HUES64 (cell line): ENCODE measurements at regions not wholly inside any gene's neighbourhood (a gene's known extent, or its start where the extent isn't known, plus 50 kb on each side); places are given as distances from the start of the nearest gene placed in this dataset.

Experiments
- H3K27ac ChIP-seq: 2 replicates; pipeline ENCODE4 v1.7.0; 2013; ENCODE audit warnings: low read depth, low read length, inconsistent platforms
- H3K27me3 ChIP-seq: 2 replicates; pipeline ENCODE4 v1.6.1; 2013; ENCODE audit warnings: mild to moderate bottlenecking, low read length; ENCODE audit not compliant: insufficient read depth
- H3K36me3 ChIP-seq: 2 replicates; pipeline ENCODE4 v1.6.1; 2013; ENCODE audit warnings: mild to moderate bottlenecking, low read length; ENCODE audit not compliant: insufficient read depth
- H3K4me1 ChIP-seq: 2 replicates; pipeline ENCODE4 v1.6.1; 2013; ENCODE audit warnings: mild to moderate bottlenecking, low read length, moderate library complexity; ENCODE audit not compliant: insufficient read depth
- H3K4me3 ChIP-seq: 2 replicates; pipeline ENCODE4 v1.5.1; 2013; ENCODE audit warnings: mild to moderate bottlenecking, low read length, moderate library complexity
- H3K9ac ChIP-seq: 2 replicates; pipeline ENCODE4 v1.6.1; 2013; ENCODE audit warnings: mild to moderate bottlenecking, low read depth, low read length
- H3K9me3 ChIP-seq: 2 replicates; pipeline ENCODE4 v1.6.1; 2013; ENCODE audit warnings: low read depth, low read length; ENCODE audit not compliant: insufficient read depth
- WGBS: fragments of 150-250, 120-280 bp; methylation state at CpG from one replicate; pipeline ENCODE4 v1.1.7; 2013; ENCODE audit warnings: missing lambda C conversion rate; 5-methylcytosine and 5-hydroxymethylcytosine counted together

DNA sequence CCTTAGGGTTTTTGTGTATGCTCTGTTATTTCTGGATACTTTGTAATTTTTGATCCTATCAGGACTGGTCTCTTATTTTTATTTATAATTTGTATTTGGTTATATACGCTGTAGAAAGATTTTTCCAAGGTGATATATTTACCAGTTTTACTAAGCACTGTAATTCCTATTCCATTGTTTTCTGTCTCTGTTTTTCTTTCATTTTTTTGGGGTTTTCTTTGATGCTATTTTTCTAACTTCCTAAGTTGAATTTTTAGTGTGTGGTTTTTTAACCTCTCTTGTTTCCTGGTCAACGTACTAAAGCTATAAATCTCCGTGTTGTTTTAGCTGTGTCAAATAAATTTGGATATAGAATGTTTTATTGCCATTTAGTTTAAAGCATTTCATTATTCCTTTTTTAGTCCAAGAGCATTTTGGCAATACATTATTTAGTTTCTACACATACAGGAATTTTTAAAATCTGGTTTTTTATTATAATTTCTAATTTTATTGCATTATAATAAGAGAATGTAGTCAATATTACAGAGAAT is 128.1 kb upstream of the THRB start:
- Histone ChIP-seq H3K27ac (no peak overlapping the region), H3K4me1 (peaks cover 19% of the 10 kb centered on the region; the same call in 1 of the 2 replicates), H3K9ac (no peak overlapping the region), H3K36me3 (no peaks in the 10 kb centered on the region), H3K4me3 (no peak overlapping the region), H3K27me3 (no peaks in the 10 kb centered on the region), H3K9me3 (peaks cover 5% of the 10 kb centered on the region; the same call in 1 of the 2 replicates)
- 100% methylated on average over 2 of the region's 3 CpGs for WGBS

DNA sequence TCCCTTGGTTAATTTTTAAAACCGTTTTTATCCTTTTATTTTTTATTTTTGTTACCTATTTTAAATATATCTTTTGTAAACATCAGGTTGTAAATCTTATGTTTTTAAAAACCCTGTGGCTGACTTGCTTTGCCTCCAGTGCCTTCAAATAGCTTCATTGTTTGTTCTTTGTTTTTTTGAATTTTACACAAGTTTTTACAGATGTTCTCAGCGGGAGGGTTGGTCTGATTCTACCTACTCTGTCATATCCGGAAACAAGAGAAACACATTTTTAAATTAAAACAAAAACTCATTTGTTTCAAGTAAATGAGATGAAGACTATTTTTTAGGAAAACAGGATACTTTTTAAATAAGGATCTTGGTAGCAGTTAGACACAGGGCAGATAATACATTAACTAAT is 129.0 kb upstream of the THRB start:
- no peak overlapping the region for H3K27ac ChIP-seq
- WGBS: no CpG with 5 or more reads among the region's 3 CpGs
- peaks cover 19% of the 10 kb centered on the region; the same call in 1 of the 2 replicates for H3K4me1 ChIP-seq
- H3K27me3 ChIP-seq: no peaks in the 10 kb centered on the region
- H3K9me3 ChIP-seq: peaks cover 5% of the 10 kb centered on the region; the same call in 1 of the 2 replicates
- H3K9ac ChIP-seq: no peak overlapping the region
- no peak overlapping the region for H3K4me3 ChIP-seq
- no peaks in the 10 kb centered on the region for H3K36me3 ChIP-seq

DNA sequence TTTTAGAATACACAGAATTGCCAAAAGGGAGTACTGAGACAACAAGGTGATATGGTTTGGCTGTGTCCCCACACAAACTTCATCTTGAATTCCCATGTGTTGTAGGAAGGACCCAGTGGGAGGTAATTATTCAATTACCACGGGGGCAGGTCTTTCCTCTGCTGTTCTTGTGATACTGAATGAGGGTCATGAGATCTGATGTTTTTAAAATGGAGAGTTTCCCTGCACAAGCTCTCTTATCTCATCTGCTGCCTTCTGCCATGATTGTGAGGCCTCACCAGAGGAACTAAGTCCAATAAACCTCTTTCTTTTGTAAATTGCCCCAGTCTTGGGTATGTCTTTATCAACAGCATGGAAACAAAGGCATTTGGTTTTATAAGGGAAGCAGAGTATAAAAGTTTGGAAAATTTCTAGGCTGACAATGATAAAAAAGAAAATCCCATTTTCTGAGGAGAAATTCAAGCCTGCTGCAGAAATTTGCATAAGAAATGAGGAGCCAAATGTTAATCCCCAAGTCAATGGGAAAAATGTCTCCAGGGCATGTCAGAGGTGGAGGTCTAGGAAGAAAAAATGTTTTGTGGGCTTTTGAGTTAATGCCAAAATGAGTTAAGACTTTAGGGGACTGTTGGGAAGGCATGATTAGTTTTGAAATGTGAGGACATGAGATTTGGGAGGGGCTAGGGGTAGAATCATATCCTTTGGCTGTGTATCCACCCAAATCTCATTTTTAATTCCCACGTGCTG is 130.5 kb upstream of the THRB start:
- 82% methylated on average over 2 of the region's 2 CpGs for WGBS
- Histone ChIP-seq H3K27me3 (no peaks in the 10 kb centered on the region), H3K9ac (no peak overlapping the region), H3K27ac (peak overlapping the region; percentile 77; the same call in 1 of the 2 replicates), H3K36me3 (no peaks in the 10 kb centered on the region), H3K4me1 (peaks cover 19% of the 10 kb centered on the region; the same call in 1 of the 2 replicates), H3K9me3 (peaks cover 5% of the 10 kb centered on the region; the same call in 1 of the 2 replicates), H3K4me3 (no peak overlapping the region)

DNA sequence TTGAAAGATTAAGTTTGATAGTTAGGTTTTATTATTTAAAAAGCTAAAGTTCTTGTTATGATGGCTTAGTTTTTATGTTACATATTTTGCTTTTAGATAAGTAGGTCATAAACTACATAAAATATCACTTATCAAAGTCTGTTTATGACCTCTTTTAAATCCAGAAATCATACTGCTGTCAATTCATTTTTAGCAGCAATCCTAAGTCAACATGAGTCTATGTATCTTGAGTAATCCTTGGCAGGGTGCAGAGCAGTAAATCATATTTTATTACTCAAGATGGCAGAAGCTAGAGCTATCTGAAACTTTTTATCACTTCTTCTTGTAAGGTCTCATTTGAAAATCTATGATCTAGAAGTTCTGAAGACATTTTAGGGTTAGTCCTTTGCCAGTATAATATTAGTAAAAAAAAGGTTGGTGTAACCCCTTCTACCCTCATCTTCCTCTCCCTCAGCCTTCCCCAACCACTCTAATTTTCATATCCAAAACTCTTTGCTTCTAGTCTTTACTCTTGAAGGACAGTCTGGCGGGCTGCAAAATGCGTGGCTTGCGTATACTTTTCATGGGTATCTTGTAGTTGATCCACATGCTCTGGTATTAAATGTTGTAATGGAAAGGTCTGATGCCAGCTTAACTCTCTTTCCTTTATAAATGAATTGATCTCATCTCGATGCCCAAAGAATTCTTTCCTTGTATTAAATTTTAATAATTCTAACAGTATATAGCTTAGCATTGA is 134.0 kb upstream of the THRB start:
- Histone ChIP-seq H3K4me1 (peaks cover 10% of the 10 kb centered on the region; the same call in 1 of the 2 replicates), H3K27me3 (no peaks in the 10 kb centered on the region), H3K9ac (no peak overlapping the region), H3K27ac (no peak overlapping the region), H3K9me3 (peaks cover 5% of the 10 kb centered on the region; the same call in 1 of the 2 replicates), H3K4me3 (no peak overlapping the region), H3K36me3 (no peaks in the 10 kb centered on the region)
- 100% methylated on average over 3 of the region's 4 CpGs for WGBS

DNA sequence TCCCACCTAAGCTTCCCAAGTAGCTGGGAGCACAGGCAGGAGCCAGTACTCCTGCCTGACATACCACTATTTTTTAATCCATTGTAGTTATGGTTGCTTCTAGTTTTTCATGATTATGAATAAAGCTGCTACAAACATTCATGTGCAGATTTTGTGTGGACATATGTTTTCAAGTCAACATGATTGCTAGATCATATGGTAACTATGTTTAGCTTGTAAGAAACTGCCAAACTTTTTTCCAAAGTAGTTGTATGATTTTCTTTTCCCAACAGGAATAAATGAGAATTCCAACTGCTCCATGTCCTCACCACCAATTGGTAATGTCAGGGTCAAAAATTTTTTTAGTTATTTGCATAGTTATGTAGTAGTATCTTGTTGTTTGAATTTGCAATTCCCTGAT is 136.8 kb upstream of the THRB start:
- Histone ChIP-seq H3K4me3 (no peak overlapping the region), H3K27ac (no peak overlapping the region), H3K9me3 (peaks cover under 1% of the 10 kb centered on the region; the same call in 1 of the 2 replicates), H3K27me3 (no peaks in the 10 kb centered on the region), H3K4me1 (no peaks in the 10 kb centered on the region), H3K9ac (no peak overlapping the region), H3K36me3 (no peaks in the 10 kb centered on the region)

DNA sequence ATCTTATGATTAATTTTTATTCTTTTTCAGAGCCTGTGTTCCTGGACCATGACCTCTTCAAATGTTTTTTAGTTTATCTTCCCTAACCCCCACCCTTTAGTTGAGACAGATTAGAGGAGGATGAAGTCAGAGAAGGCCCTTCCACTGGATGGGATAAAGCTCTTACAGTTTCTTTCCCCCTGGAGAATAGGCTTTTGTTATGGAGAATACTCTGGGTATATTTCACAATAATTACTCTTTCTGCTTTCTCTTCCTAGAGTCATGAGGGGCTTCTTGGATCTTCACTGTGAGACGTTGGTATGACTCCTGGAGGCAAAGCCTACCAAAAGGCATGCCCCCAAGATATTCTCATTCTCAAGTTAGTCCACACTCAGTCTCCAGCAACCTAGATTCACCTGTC is 144.4 kb upstream of the THRB start:
- Histone ChIP-seq H3K9me3 (no peaks in the 10 kb centered on the region), H3K4me1 (peaks cover 5% of the 10 kb centered on the region; the same call in 1 of the 2 replicates), H3K9ac (no peak overlapping the region), H3K36me3 (no peaks in the 10 kb centered on the region), H3K27me3 (no peaks in the 10 kb centered on the region), H3K4me3 (no peak overlapping the region), H3K27ac (no peak overlapping the region)
- WGBS: 82% methylated on average over 1 of the region's 1 CpG

DNA sequence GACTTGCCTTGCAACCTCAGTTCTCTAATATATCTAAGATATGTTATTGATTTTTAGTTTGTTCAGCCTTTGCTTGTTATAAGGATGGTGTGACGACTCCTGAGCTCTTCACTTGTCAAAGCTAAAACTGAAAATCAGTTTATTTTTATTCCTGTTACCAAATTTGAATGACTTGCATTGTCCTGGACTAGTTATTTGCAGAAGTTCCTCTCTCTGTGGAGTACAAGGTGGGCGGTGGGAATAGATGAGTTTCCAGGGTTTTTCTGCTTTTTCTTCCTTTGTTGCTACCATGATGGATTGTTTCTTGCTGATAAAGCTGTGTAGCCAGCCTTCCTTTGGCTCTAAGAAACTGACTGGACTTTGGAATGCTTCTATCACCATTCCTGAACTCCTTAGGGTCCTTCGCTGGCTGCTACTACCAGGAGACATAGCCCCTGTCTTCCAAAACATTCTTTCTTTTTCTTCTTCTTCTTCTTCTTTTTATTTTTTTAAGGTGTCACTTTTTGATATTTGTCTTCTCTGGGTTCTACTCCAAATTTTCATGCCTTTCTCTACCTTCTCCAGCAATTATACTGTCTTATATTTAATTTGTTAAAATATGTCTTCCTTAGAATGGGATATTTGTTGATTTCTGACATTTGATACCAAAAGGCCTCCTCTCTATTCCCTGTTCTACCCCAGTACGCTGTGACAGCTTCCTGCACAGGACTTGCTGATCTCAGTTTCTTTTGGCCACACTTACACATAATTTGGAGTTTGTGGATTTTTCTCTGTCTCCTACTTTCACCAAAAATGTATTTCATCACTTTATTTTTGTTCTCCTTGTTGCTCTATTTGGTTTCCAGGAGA is 145.1 kb upstream of the THRB start:
- no peaks in the 10 kb centered on the region for H3K9me3 ChIP-seq
- no peak overlapping the region for H3K9ac ChIP-seq
- no peak overlapping the region for H3K27ac ChIP-seq
- peaks cover 5% of the 10 kb centered on the region; the same call in 1 of the 2 replicates for H3K4me1 ChIP-seq
- WGBS: 96% methylated on average over 4 of the region's 4 CpGs
- H3K27me3 ChIP-seq: no peaks in the 10 kb centered on the region
- no peak overlapping the region for H3K4me3 ChIP-seq
- no peaks in the 10 kb centered on the region for H3K36me3 ChIP-seq

DNA sequence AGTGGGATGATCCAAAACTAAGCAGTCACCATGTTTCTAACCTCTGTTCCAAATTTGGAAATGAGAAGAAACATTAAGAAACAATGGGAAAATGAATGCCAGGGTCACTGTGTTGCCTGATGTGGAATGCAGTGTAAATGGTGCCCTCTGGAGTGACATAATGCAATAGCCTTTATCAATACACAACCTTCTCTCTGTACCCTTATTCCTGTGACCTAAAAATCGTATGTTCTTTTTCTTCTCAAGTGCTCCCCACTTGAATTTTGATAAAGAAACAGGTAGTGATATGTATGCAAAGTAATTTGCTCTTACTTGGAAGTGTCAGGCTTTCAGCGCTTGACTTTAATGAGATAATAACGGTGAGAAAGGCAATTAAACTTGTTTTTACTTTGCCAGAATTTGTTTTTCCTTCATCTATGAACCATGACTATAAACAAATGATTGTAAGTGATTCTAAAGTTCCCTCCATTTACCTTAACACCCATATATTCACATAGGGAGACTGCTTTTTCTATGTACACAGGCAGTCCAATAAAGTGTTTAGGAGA is 145.8 kb upstream of the THRB start:
- H3K4me1 ChIP-seq: peaks cover 5% of the 10 kb centered on the region; the same call in 1 of the 2 replicates
- no peaks in the 10 kb centered on the region for H3K36me3 ChIP-seq
- H3K27ac ChIP-seq: no peak overlapping the region
- H3K9me3 ChIP-seq: no peaks in the 10 kb centered on the region
- H3K27me3 ChIP-seq: no peaks in the 10 kb centered on the region
- H3K9ac ChIP-seq: no peak overlapping the region
- 100% methylated on average over 3 of the region's 3 CpGs for WGBS
- no peak overlapping the region for H3K4me3 ChIP-seq

DNA sequence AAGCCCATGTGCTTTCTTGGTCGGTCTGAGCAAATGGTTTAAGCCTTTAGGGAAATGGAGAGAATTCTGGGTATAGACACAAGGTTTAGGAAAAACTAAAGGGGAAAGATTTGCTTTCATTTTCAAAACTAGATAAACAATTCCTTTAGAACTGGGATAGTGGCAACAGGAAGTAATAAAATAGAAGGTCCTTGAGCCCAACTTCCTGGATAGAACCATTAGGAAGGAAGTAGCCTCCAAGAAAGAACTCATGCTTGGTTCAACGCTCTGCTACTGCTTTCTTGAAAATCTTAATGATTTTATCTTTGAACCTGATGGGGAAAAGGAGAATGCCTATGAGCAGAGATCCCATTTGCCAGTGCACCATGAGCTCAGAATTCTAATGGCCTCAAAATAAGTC is 147.0 kb upstream of the THRB start:
- Histone ChIP-seq H3K9ac (no peak overlapping the region), H3K4me3 (no peak overlapping the region), H3K4me1 (peaks cover 5% of the 10 kb centered on the region; the same call in 1 of the 2 replicates), H3K9me3 (no peaks in the 10 kb centered on the region), H3K36me3 (no peaks in the 10 kb centered on the region), H3K27ac (no peak overlapping the region), H3K27me3 (no peaks in the 10 kb centered on the region)
- WGBS: 87% methylated on average over 2 of the region's 2 CpGs

DNA sequence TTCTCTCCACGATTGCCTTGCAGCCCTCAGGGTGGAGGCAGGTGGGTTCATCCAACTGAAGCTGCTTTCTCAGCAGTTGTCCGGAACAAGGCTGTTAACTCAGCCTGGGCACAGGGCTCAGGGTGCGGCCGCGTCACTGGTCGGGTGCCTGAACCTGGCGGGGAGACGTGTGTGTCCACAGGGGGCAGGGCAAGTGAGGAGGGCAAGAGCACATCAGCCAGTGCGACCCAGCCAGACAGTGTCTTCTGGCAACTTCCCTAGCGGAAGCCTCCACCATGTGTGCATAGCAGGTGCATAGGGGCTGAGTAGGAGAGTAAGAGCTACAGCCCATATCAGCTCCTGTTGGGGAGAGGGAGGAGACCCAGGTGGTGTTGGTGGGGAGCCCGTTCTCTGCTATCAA is 150.4 kb upstream of the THRB start:
- Histone ChIP-seq H3K27ac (no peak overlapping the region), H3K4me3 (no peak overlapping the region), H3K9ac (no peak overlapping the region), H3K27me3 (no peaks in the 10 kb centered on the region), H3K9me3 (no peaks in the 10 kb centered on the region), H3K4me1 (no peaks in the 10 kb centered on the region), H3K36me3 (no peaks in the 10 kb centered on the region)
- WGBS: 90% methylated on average over 11 of the region's 11 CpGs
